HG02588 (cell line): ENCODE measurements at regions not wholly inside any gene's neighbourhood (a gene's known extent, or its start where the extent isn't known, plus 50 kb on each side); places are given as distances from the start of the nearest gene placed in this dataset.

Source experiments
- ATAC-seq: cut with Tn5 transposase; IDR thresholded peaks from one replicate; pipeline ENCODE4 v1.9.1; 2021; ENCODE audit warnings: mild to moderate bottlenecking, moderate library complexity; ENCODE audit not compliant: unreplicated experiment

- ATAC-seq = no peak
These were observed 230.9 kb upstream of the CD96 start for GRCh38 chr3:111311126-111311525.

- peak; percentile 89 for ATAC-seq
These were observed 230.2 kb upstream of the CD96 start for GRCh38 chr3:111311709-111312235.

- no peak for ATAC-seq
These were observed 227.7 kb upstream of the CD96 start for GRCh38 chr3:111314181-111314873.

- ATAC-seq = no peak
These were observed 227.1 kb upstream of the CD96 start for GRCh38 chr3:111314898-111315297.

- ATAC-seq = no peak
These were observed 225.9 kb upstream of the CD96 start for GRCh38 chr3:111315930-111316587.

GRCh38 chr3:111318289-111318688 is 223.7 kb upstream of the CD96 start:
- ATAC-seq = no peak

GRCh38 chr3:111319598-111319997 is 222.4 kb upstream of the CD96 start:
- ATAC-seq = no peak

- no peak for ATAC-seq
These were observed 220.2 kb upstream of the CD96 start for GRCh38 chr3:111321786-111322185.

- no peak for ATAC-seq
These were observed 219.0 kb upstream of the CD96 start for GRCh38 chr3:111323019-111323418.

- ATAC-seq = no peak
These were observed 217.8 kb upstream of the CD96 start for GRCh38 chr3:111324151-111324550.

- ATAC-seq = peak; percentile 52
These were observed 217.4 kb upstream of the CD96 start for GRCh38 chr3:111324645-111325044.

- no peak for ATAC-seq
These were observed 216.8 kb upstream of the CD96 start for GRCh38 chr3:111325160-111325718.

- ATAC-seq = peak; percentile 47
These were observed 215.6 kb upstream of the CD96 start for GRCh38 chr3:111326144-111326995.

GRCh38 chr3:111331306-111331705 is 210.7 kb upstream of the CD96 start:
- no peak for ATAC-seq

- ATAC-seq = no peak
These were observed 210.1 kb upstream of the CD96 start for GRCh38 chr3:111331912-111332311.

- no peak for ATAC-seq
These were observed 209.4 kb upstream of the CD96 start for GRCh38 chr3:111332488-111333080.

GRCh38 chr3:111333642-111334041 is 208.4 kb upstream of the CD96 start:
- no peak for ATAC-seq

- peak; percentile 71 for ATAC-seq
These were observed 206.3 kb upstream of the CD96 start for GRCh38 chr3:111335512-111336303.

- ATAC-seq = no peak
These were observed 205.5 kb upstream of the CD96 start for GRCh38 chr3:111336511-111336910.
